Muscle of back (tissue), 3 donors: ENCODE measurements at regions not wholly inside any gene's neighbourhood (a gene's known extent, or its start where the extent isn't known, plus 50 kb on each side); places are given as distances from the start of the nearest gene placed in this dataset.
A peak's percentile ranks its signal among the peaks of the same experiment; 100 is the strongest.

ENCODE experiments used
- DNase-seq, 3 donors: peaks; one replicate each; pipeline versions ENCODE4 v3.0.0 to v3.0.0-alpha.2; 2013

DNA sequence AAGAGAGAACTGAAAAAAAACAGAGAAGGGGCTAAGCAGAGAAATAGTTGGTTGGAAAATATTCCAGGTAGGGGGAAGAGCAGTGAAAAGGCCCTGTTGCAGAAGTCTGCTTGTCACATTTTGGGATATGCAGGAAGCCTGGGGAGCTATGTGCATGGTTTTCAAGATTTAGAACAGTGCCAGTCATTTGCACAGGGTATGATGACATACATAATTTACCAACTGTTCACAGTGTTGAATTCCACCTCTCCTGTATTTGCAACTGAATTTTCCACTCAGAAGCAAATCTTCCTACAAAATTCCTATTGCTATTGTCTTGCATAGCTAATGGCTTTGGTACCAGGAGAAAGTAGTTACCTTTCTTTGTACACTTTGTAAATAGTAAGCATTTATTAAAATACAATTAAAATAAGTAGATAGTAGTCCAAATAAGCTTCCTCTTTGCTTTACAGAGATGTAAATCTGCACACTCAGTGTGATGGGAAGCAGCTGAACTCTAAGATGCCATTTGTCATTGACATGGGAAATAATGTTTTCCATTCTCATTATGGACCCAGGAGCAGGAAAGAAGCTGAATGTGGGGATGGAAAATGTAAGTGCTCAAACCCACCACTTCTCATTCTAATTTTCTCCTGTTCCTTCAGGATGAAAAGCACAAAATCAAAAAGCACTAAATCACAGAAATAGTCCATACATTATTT, 177.4 kb downstream of the BTG1 start:
- no peak for DNase-seq

GRCh38 chr12:91967590-91967989, 178.1 kb downstream of the BTG1 start:
- DNase-seq: no peak

DNA sequence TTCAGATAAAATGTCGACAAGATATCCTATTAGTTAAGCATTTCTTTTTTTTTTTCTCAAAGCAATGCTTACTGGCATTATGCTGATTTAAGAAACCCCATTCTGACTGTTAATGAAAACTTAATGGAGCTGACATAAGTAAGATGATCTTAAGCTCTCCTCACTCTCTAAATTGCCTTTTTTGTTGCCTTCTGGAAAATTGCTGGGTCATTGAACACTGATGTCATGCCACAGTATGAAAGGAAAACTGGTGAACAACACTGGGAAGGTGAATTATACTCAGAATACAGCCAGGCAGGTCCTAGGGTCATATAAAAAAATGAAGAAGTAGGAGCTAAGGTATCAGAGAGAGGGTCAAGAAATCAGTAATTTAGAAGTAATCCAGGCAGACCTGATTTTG, 179.9 kb downstream of the BTG1 start:
- no peak for DNase-seq

GRCh38 chr12:91964501-91964900, 181.1 kb downstream of the BTG1 start:
- no peak for DNase-seq

DNA sequence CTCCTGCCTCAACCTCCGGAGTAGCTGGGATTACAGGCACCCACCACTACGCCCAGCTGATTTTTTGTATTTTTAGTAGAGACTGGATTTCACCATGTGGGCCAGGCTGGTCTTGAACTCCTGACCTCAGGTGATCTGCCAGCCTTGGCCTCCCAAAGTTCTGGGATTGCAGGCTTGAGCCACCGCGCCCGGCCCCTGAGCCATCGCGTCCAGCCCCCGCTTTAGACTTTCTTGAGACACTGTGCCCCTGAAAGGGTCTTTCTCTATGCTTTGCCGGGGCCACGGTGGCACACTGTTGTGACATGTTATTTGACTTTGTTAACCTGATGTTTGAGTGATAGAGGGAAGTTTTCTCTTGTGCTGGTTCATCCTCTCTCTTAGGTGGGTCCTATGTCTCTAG, 186.4 kb downstream of the BTG1 start:
- DNase-seq: no peak

GRCh38 chr12:91958816-91959215, 186.8 kb downstream of the BTG1 start:
- DNase-seq: peak in 1 of 3 donors; percentile 56

DNA sequence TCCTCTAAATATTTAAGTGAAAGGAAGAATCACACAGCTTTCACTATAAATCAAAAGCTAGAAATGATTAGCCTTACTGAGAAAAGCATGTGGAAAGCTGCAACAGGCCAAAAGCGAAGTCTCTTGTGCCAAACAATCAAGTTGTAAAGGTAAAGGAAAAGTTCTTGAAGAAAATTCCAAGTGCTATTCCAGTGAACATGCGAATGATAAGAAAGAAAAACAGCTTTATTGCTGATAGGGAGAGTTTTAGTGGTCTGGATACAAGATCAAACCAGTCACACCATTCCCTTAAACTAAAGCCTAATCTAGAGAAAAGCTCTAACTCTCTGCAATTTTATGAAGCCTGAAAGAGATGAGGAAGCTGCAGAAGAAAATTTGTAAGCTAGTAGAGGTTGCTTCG, 190.9 kb downstream of the BTG1 start:
- DNase-seq: no peak

DNA sequence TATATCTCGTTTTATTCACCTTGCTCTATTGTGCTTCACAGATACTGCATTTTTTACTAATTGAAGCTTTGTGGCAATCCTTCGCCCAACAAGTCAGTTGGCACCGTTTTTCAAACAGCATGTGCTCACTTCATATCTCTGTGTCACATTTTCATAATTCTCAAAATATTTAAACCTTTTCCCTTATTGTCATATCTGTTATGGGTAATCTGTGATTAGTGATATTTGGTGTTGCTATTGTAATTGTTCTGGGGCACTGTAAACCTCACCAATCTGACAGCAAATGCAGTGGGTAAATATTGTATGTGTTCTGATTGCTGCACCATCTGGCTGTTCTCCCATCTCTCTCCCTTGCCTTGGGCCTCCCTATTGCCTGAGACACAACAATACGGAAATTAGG, 191.3 kb downstream of the BTG1 start:
- no peak for DNase-seq

DNA sequence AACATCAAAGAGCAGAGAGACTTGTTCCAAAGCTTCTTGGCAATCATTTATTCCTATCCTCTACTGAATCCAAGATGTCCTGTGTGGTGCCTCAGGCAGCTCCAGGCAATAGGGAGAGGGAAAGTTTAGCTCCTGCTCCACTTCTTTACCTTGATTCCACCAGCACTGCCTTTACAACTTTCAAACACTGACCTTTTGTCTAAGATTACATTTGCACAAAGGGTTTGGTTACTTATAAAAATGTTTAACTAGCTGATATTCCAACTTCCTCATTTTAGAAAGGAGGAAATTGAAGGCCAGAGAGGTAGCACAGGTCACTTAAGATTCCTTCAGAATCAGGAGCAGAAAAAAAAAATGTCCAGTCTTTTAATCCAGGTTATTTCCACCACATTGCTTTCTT, 192.7 kb downstream of the BTG1 start:
- no peak for DNase-seq

DNA sequence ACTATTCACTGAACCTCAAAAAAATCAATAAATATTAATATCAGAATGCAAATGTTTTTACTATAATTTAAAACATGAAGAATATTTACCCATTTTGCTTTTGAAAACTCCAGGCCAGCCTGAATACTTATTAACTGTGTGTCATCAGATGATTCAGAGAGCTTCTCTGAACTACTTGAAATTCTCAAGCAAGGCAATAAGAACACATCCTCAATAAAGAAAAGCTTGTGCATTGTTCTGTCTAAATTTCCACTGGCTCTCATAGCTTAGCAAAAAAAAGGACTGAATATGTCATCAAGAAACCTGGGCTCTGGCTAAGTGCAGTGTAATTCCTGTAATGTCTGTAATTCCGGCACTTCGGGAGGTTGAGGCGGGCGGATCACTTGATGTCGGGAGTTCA, 194.1 kb downstream of the BTG1 start:
- peak in 1 of 3 donors; percentile 12 for DNase-seq

GRCh38 chr12:91948504-91948903, 197.1 kb downstream of the BTG1 start:
- no peak for DNase-seq

DNA sequence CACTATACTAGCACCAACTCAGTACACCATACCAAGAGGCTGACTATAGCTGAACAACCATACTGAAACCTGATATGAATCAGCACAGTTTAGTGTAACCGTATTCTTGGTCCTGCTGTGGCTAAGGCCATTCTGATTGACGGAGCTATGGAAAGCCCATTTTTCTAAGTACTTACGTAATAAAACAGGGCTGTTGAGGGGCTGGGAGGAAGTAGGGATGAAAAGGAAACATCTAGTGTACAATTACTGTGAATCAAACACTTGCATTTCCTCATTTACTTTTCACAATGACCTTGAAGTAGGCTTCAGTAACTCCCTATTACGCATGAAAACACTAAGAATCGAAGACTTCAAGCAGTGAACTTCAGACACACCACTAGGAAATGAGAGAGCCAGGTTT, 198.2 kb downstream of the BTG1 start:
- DNase-seq: no peak

DNA sequence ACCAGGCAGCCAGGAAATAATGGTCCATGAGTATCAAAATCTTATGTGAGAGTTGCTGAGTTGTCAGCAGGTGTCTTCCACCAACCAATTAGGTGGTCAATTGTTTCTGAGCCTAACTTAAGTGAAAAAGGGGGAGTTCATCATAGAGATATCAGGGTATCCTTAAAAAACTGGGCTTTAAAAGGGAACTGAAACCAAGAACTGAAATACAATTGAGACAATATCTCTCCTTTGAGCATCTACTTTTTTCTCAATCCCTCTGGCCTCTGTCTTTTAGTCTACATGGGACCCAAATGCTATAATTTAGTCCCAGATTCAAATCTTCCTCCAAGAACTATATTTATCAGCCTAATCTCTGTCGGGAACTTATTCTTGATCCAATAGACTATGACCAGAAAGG, 201.0 kb downstream of the BTG1 start:
- DNase-seq: no peak

GRCh38 chr12:91940826-91941570, 204.6 kb downstream of the BTG1 start:
- no peak for DNase-seq

DNA sequence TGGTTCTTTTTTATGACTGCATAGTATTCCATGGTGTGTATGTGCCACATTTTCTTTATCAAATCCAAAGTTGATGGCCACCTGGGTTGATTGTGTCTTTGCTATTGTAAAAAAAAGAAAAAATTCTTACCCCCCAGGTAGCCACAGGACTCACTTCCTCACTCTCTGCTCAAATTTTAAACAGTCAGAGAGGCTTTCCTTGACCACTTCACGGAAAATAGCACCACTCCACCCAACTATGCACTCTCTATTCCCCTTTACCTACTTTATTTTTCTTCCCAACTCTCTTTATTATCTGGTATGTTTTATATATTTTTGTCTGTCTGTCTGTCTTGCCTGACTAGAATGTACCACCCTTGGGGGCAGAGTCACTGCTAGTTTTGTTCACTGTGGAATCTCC, 205.3 kb downstream of the BTG1 start:
- no peak for DNase-seq

DNA sequence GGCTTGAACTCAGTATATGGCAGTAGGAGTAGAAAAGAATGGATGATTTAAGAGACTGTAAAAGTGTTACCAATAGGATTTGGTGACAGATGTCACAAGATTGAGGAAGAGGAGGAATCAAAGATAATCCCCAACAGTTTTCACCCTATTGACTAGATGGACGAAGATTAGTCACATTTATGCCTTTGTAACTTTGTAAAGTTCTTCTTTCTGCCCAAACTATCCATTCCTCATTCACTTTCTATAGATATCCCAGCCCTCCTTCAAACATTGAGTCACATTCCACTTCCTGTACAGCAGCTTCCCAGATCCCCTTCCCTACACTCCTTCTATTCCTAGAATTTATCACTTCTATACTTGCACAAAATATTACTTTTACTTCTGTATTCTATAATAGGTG, 207.9 kb downstream of the BTG1 start:
- no peak for DNase-seq

DNA sequence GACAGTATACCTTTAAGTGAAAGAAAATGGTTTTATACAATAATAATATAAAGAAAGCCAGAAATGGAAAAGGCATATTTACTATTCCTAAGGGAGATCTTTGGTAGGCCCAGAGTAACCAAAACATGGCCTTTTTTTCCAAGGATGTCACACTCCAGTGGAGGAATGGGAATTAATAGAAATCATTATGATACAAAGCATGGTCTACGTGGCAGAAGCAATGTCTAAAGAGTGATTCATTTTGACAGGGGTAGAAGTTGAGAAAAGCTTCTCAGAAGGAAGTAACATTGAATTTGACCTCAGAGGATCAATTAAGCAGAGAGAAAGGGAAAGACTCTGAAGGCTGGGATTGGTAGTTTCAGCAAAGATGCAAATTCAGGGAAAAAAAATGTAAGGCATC, 208.6 kb downstream of the BTG1 start:
- no peak for DNase-seq

DNA sequence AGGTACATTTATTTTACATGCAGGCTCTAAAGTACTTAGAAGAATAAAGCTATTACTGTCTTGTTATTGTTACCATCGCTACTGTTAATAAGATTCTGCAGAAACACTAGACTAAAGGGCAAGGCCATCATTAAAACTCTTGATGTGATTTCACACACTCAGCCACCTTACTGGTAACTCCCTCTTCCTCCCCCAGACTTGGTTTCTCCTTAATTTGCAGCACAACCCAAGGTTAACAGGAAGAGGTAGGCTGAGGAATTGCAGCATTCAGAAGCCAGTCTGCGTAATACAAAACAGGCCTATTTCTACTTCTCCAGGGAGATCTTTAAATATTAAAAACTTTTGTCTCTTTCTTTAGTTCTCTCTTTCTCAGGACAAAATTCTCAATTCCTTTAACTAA, 210.3 kb downstream of the BTG1 start:
- no peak for DNase-seq

DNA sequence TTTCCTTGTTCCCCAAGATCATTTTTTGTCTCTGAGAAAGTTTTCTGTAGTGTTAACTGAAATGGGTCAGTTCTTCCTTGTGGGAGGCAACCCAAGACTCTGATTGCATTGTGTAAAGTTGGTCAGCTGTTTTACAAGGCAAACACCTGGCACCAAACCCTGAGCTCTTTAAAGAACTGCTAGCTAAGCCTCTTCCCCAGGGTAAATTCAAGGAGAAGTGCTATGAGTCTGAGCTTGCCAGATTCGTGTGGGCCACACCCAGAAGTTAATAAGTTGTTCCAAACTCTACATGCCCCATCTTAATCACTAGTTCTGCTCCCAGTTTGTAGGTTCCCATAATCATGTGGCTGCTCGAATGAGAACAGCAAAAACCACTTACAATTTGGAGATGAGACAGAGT, 214.5 kb downstream of the BTG1 start:
- peak in 2 of 3 donors; percentile 13 to 26 for DNase-seq

DNA sequence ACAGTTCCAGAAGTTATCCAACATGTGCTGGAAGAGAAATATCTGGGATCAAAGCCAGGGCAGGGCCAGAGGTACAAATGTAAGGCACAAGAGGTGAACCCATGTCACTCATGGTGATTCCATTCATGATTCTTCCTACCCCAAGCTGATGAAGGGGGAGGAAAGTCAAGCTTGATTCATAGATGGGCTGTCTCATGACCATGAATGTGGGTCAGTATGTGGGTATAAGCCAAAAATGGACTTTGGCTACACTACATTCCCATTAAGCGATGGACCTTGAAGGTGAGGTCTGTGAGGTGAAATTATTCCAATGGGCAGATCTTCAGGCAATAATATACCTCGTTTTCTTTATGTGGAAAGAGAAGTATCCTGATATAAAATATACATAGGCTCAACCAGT, 217.1 kb downstream of the BTG1 start:
- DNase-seq: no peak

GRCh38 chr12:91926848-91927247, 218.8 kb downstream of the BTG1 start:
- DNase-seq: peak in 1 of 3 donors; percentile 12

DNA sequence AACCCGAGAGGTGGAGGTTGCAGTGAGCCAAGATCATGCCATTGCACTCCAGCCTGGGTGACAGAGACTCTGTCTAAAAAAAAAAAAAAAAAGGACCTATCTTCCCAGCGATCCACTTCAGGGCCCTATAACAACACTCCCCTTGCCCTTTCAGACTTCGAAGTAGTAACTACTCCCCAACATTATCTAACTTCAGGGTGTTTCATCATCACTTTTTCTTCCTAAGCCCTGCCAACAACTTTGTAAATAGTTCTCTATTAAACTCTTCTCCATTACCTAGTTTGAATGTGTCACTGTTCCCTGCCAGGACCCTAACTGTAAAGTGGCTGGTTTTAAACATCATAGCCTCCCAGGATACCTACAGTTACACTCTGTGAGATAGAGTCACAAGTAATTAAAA, 220.8 kb downstream of the BTG1 start:
- no peak for DNase-seq

GRCh38 chr12:91923864-91924263, 221.8 kb downstream of the BTG1 start:
- DNase-seq: no peak

GRCh38 chr12:91922674-91923073, 223.0 kb downstream of the BTG1 start:
- DNase-seq: no peak
